ENCODE measurements at regions not wholly inside any gene's neighbourhood (a gene's known extent, or its start where the extent isn't known, plus 50 kb on each side); places are given as distances from the start of the nearest gene placed in this dataset.

GRCh38 chr11:116138280-116138679, 634.1 kb upstream of the CADM1 start:
- no peak overlapping the region for H3K4me3 ChIP-seq (ENCODE audit: low read depth, low read length)
- TF ChIP-seq CTCF (IDR thresholded peaks at IDR 0.05; ENCODE audit: low read depth, low read length): no peak

- no peak overlapping the region for H3K4me3 ChIP-seq (ENCODE audit: low read depth, low read length)
- TF ChIP-seq CTCF (IDR thresholded peaks at IDR 0.05; ENCODE audit: low read depth, low read length): no peak
Observed at GRCh38 chr11:116137753-116138152, 633.5 kb upstream of the CADM1 start.

- TF ChIP-seq CTCF (IDR thresholded peaks at IDR 0.05; ENCODE audit: low read depth, low read length): no peak
- no peak overlapping the region for H3K4me3 ChIP-seq (ENCODE audit: low read depth, low read length)
Observed at GRCh38 chr11:116136987-116137674, 632.9 kb upstream of the CADM1 start.

- no peak overlapping the region for H3K4me3 ChIP-seq (ENCODE audit: low read depth, low read length)
- no peak for TF ChIP-seq CTCF (IDR thresholded peaks at IDR 0.05; ENCODE audit: low read depth, low read length)
Observed at GRCh38 chr11:116135891-116136290, 631.7 kb upstream of the CADM1 start.

GRCh38 chr11:116134450-116134849, 630.2 kb upstream of the CADM1 start:
- no peak for TF ChIP-seq CTCF (IDR thresholded peaks at IDR 0.05; ENCODE audit: low read depth, low read length)
- H3K4me3 ChIP-seq (ENCODE audit: low read depth, low read length): no peak overlapping the region

GRCh38 chr11:116132273-116132978, 628.2 kb upstream of the CADM1 start:
- no peak for TF ChIP-seq CTCF (IDR thresholded peaks at IDR 0.05; ENCODE audit: low read depth, low read length)

GRCh38 chr11:116130122-116130521, 625.9 kb upstream of the CADM1 start:
- TF ChIP-seq CTCF (IDR thresholded peaks at IDR 0.05; ENCODE audit: low read depth, low read length): no peak
- no peak overlapping the region for H3K4me3 ChIP-seq (ENCODE audit: low read depth, low read length)

More at GRCh38 chr11:116132273-116132978, 628.2 kb upstream of the CADM1 start:
- H3K4me3 ChIP-seq (ENCODE audit: low read depth, low read length): no peak overlapping the region
